Endometrium (tissue), 2 donors: ENCODE measurements at regions not wholly inside any gene's neighbourhood (a gene's known extent, or its start where the extent isn't known, plus 50 kb on each side); places are given as distances from the start of the nearest gene placed in this dataset.
A peak's percentile ranks its signal among the peaks of the same experiment; 100 is the strongest.
"Not testable (repeated sequence)": the region's sequence is repeated elsewhere in the genome, so short reads cannot be mapped to it uniquely, and the experiment has no call there.

Source experiments
- FAIRE-seq: peaks from 2 replicates; lab custom pipeline; 2012; peaks lifted over from hg19 to GRCh38; lab: Jason Lieb, UNC
- donor health status: control.
- donor health status: control.

- no peak for FAIRE-seq
Observed at GRCh38 chr6:8993111-8993510, 557.8 kb upstream of the SLC35B3 start.

DNA sequence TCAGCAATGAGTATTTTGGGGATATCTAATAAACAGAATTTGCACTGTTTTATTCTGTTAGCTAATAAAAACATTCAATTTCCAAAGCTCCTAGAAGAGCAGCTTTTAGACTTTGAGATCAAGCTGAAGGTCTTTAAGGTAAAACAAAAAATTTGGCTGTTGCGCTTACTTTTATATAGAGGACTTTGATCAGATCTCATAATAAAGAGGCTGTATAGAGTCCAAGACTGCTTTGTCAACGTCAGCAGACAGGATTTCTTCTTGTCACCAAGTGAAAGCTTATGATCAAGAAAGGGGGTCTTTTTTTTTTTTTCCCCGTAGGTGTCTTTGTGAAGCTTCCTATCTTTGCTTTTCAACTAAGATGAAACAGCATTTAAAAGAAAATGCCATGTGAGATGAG lies 556.5 kb upstream of the SLC35B3 start:
- no peak for FAIRE-seq

- FAIRE-seq: no peak
Observed at GRCh38 chr6:8990075-8990474, 554.7 kb upstream of the SLC35B3 start.

DNA sequence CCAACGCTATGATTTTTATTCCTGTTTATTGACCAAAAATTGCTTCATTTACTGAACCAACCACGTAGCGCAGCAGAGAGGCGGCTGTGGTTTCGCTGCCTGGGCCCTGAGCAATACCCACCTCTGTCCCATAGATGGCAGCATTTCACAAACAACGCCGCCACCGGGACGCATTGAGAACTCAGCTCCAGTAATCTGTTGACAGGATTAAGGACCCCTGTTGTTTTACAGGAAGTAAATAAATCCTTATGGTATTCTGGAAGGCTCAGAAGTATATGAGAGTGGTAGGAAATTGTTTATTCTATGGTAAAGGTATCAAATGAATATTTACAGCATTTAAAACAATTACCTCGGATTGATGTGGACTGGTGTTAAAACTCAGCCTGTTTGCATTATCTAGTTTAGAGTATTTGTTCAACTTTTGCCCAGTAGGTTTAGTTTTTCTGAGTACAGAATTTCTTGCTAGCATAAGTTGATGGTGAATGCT lies 547.9 kb upstream of the SLC35B3 start:
- FAIRE-seq: peak; percentile 87

GRCh38 chr6:8982668-8983067 lies 547.3 kb upstream of the SLC35B3 start:
- FAIRE-seq: no peak

DNA sequence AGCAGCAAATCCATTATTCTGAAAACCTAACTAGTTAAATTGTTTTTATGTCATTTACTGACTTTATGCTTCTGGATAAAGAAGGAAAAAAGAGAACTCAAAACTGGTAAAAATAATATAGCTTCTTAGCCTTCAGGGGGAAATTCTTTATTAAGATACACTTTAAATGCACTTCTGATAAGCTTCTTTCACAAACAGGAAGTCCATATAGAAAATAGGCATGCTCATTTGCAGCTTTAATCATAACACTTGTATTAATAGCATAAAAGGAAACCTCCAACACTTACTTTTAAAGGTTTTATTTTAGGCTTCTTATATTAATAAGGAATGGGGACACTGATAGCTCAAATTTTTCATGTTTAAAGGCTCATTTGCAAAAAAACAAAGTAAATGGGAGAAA lies 538.0 kb upstream of the SLC35B3 start:
- no peak for FAIRE-seq

GRCh38 chr6:8969747-8970146 lies 534.4 kb upstream of the SLC35B3 start:
- FAIRE-seq: no peak

GRCh38 chr6:8958894-8959511 lies 523.7 kb upstream of the SLC35B3 start:
- FAIRE-seq: no peak

DNA sequence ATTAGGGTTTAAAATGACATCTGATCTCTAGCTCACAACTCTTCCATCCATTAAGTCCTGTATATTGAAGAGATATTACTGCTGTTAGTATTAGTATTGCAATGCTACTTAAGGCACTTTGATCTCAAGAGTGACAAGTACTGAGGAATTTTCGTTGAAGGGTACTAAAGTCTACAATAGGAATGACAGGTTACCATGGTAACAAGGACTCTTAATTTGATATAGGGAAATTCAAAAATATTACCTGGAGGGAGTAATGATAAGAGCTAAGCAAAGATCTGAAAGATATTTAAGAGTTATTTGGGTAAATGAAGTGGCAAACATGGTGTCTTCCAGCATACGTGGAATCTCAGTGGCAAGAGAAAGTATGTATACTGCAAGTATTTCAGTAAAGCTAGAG lies 518.0 kb upstream of the SLC35B3 start:
- FAIRE-seq: no peak

DNA sequence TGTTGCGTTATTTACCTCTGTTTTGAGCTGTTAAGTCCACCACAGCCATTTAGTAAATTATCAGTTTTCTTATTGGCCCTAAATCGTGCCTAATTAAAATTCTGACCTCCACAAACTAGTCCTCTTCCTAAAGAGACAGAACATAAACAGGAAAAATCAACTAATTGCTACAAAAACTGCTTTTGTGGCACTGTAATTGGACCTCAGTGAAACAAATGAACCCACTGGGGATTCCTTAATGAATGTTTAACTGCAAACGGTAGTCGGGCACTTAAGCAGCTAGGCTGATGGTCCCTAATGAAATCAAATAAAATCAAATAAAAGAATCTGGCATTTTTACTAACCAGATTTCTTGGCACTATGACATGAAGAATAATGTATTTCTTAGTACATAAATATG lies 513.4 kb upstream of the SLC35B3 start:
- no peak for FAIRE-seq

DNA sequence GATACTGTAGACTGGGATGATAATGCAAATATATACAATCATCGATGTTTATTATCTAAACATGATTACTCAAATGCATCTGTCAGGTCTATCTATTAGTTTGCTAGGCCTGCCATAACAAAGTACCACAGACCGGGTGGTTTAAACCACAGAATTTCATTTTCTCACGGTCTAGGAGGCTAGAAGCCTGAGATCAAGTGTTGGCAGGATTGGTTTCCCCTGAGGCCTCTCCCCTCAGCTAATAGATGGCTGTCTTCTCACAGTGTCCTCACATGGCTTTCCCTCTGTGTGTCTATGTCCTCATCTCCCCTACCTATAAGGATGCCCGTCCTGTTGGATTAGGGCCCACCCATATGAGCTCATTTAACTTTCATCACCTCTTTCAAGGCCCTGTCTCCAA lies 512.6 kb upstream of the SLC35B3 start:
- FAIRE-seq: no peak

DNA sequence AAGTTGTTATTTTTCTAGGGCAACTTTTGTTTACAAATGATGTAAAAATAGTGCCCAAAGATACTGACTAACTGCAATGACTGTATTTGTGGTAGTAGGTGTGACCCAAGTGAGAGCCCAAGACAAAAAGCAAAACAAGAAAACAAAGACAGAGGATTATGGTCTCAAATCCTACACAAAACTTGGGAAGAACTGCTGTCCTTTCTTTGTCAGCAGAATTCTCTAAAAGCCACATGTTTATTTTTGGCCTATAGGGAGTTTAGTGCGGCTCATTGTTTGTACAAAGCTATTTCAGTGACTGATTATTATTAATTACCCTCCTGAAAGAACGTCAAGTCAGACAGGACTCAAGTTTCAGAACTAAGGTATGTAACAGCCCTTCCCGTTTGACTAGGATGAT lies 509.2 kb upstream of the SLC35B3 start:
- FAIRE-seq: no peak

DNA sequence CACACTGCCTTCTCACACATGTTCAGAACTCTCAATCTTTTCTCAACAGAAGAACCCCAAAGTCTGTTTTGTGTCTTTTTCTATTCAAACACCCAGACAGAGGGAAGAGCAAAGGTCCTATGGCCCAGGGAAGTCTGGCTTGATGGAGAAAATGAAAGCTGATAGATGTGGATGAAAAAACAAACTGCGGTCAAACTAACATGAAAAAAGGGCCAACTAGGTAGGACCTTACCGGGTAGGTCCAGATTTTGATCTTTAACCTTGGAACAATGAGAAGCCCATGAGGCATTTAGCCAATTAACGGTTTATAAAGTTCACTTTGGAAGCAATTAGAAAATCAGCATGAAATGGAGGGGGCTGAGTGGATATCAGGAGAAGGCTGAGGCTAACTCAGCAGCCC lies 507.7 kb upstream of the SLC35B3 start:
- no peak for FAIRE-seq

- no peak for FAIRE-seq
Observed at GRCh38 chr6:8941577-8941976, 506.2 kb upstream of the SLC35B3 start.

DNA sequence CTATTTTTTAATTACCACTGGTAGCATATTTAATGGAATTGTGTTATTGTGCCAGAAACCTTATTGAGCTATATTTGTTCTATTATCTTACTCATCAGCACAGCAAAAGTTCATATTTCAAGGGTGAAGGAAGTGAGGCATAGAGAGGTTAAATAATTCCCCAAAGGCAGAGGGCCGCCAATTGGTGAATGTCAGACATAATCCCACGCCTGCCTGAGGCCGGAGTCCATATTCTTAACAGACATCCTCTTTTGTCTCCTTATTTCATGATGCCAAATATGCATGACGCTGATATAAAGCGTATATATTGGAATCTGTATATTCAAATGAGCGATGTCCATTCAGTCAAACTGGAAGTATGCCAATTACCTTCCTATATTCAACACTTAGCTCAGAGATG lies 505.0 kb upstream of the SLC35B3 start:
- no peak for FAIRE-seq

DNA sequence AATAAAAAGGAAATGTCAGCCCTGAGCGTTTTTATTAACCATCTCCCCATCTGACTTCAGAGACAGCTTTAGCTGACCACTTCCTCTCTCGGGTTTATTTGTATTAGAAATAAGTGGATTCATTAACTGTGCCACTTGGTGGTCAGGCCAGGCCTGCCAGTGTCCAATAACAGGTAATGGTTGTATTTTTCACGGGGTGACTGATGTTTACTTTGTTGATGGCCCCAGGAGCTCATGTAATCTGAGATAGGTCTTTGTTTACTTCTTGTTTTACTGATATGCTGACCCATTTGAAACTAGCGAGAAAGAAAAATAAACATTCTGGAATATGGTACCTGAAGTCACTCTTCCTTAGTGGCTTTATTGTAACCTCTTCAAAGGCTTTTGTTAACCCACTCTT lies 504.3 kb upstream of the SLC35B3 start:
- FAIRE-seq: no peak

DNA sequence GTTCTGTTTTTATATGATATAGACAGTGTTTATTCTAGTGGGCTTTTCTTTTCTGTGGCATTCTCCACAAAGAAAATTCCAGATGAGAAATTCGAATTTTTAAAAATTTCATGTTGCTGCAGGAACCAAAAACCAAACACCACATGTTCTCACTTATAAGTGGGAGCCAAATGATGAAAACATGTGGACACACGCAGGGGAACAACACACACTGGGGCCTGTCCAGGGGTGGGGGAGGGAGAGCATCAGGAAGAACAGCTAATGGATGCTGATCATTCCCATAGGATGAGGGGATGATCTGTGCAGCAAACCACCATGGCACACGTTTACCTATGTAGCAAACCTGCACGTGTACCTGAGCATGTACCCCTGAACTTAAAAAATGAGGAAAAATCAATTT lies 499.0 kb upstream of the SLC35B3 start:
- FAIRE-seq: no peak

DNA sequence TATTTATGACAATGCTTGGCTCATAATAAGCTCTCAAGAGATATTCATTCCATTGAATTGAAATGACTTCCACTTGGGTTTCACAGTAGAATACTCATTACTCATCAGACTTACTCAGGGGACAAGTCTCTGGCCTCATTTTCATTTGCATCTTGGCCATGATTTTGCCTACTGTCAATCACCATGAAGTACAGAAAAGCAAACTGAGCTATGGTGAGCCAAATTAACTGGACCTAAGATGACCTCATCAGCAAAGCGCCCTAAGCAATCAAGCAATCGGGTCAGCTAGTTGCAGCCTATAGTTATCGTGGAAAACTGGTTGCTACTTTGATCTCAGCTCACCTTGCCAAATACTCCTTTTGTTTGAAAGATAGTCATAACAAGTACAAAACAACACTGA lies 494.7 kb upstream of the SLC35B3 start:
- no peak for FAIRE-seq

DNA sequence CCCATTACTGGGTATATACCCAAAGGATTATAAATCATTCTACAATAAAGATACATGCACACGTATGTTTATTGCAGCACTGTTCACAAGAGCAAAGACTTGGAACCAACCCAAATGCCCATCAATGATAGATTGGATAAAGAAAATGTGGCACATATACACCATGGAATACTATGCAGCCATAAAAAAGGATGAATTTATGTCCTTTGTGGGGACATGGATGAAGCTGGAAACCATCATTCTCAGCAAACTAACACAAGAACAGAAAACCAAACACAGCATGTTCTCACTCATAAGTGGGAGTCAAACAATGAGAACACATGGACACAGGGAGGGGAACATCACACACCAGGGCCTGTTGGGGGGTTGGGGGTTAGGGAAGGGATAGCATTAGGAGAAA lies 484.9 kb upstream of the SLC35B3 start:
- FAIRE-seq: not testable (repeated sequence)

DNA sequence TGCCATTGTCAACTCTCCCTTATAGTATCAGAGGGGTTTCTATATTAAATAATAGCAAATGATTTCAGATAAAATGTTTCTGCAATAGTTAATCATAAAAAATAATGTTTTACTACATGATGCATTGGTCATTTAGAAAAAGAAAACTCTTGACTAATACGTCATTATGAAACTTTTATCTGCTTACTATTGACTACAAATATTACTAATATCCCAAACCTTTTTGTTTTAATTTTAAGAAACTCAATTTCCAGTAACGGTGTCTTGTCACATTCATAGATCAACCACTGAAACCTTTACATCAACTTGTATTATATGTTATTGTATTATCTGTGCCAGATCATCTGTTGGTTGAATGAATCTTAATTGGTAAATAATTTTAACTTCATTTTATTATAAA lies 482.9 kb upstream of the SLC35B3 start:
- FAIRE-seq: no peak

DNA sequence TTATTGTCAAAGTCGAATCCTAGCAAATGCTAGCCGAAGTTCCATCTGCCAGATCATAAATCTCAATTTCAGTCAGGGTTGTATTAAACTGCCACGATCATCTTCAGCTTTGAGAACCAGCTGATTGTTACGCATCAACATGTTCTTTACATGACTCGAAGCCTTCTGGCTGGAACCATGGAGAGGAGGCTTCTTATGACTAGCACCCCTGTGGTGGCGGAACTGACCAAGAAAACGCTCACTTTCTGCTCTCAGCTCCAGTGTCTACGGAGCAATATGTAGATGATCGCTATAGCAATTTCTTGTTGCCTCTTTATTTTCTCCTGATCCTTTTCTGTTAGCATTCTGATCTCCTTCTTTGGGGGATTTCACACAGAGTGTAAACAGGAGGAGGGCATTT lies 479.4 kb upstream of the SLC35B3 start:
- FAIRE-seq: no peak

DNA sequence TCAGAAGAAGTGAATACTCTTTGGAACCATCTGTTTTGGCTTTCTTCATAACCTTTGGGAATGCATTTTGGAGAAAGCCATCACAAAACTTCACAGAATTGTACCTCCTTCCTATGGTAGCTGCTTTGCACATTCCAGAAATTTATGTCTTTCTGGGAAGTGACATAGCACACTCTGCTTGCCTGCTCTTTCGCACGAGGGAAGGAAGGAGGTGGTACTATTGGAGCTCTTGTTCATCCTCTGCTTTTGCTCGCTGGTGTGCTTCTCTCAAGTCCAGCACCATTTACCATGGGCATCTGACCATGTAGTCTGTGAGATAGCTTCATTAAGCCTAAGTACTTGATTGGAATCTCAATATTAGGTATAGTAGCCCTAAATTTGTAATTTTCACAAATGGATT lies 473.3 kb upstream of the SLC35B3 start:
- FAIRE-seq: no peak

GRCh38 chr6:8906699-8907098 lies 471.4 kb upstream of the SLC35B3 start:
- no peak for FAIRE-seq

- no peak for FAIRE-seq
Observed at GRCh38 chr6:8905757-8906156, 470.4 kb upstream of the SLC35B3 start.

DNA sequence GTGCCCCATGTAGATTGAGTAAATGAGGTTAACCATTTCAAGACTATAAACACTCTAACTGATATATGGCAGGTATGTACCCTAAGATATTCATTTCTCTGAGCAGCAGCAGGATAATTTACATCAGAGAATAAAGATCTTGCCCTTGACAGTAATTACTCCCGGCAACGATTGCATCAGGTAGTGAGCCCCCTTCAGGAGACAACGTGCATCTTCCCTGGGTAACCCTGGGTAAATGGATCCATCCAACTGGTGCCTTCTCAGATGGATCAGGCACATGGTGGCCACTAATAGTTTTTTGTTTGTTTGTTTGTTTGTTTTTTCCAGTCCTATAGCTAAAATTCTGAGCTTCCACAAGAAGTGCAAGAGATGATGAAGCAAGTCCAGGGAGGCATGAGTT lies 469.4 kb upstream of the SLC35B3 start:
- FAIRE-seq: no peak
